Smooth muscle cell (in vitro differentiated cells): ENCODE measurements at regions not wholly inside any gene's neighbourhood (a gene's known extent, or its start where the extent isn't known, plus 50 kb on each side); places are given as distances from the start of the nearest gene placed in this dataset.

Source experiments
- DNase-seq: peaks from one replicate; lab custom pipeline; 2025; ENCODE audit not compliant: unreplicated experiment; lab: John Stamatoyannopoulos, UW
- H2AFZ ChIP-seq: fragments of 200-600 bp; sonication (generic); 2 replicates; pipeline ENCODE4 v1.6.0; 2016; ENCODE audit warnings: antibody characterized with exemption, low read depth, mild to moderate bottlenecking
- H3F3A ChIP-seq: fragments of 200-600 bp; sonication (generic); 2 replicates; pipeline ENCODE4 v1.6.0; 2017; ENCODE audit warnings: antibody characterized with exemption, low read depth
- H3K27ac ChIP-seq: fragments of 200-600 bp; sonication (generic); 2 replicates; pipeline ENCODE4 v1.5.1; 2016; ENCODE audit warnings: low read depth, mild to moderate bottlenecking
- H3K27me3 ChIP-seq: fragments of 200-600 bp; sonication (generic); 2 replicates; pipeline ENCODE4 v1.6.1; 2016; ENCODE audit warnings: low read depth, mild to moderate bottlenecking
- H3K36me3 ChIP-seq: fragments of 200-600 bp; sonication (generic); 2 replicates; pipeline ENCODE4 v1.5.1; 2016; ENCODE audit warnings: low read depth
- H3K4me1 ChIP-seq: fragments of 200-600 bp; sonication (generic); 2 replicates; pipeline ENCODE4 v1.5.1; 2016; ENCODE audit warnings: low read depth
- H3K4me2 ChIP-seq: fragments of 200-600 bp; sonication (generic); 2 replicates; pipeline ENCODE4 v1.6.0; 2016; ENCODE audit warnings: mild to moderate bottlenecking
- H3K4me3 ChIP-seq: fragments of 200-600 bp; sonication (generic); 2 replicates; pipeline ENCODE4 v1.5.1; 2016; ENCODE audit warnings: mild to moderate bottlenecking
- H3K79me2 ChIP-seq: fragments of 200-600 bp; sonication (generic); 2 replicates; pipeline ENCODE4 v1.6.0; 2016; ENCODE audit warnings: low read depth, mild to moderate bottlenecking
- H3K9ac ChIP-seq: fragments of 200-600 bp; sonication (generic); 2 replicates; pipeline ENCODE4 v1.6.0; 2016; ENCODE audit warnings: low read depth
- H3K9me3 ChIP-seq: fragments of 200-600 bp; sonication (generic); replicated peaks from 2 replicates; pipeline ENCODE4 v1.5.1; 2016; ENCODE audit warnings: low read depth
- H4K20me1 ChIP-seq: fragments of 200-600 bp; sonication (generic); 2 replicates; pipeline ENCODE4 v1.6.0; 2016; ENCODE audit warnings: low read depth
- WGBS: methylation state at CpG from one replicate; pipeline ENCODE4 v1.1.7; 2016; ENCODE audit warnings: low lambda C conversion rate; 5-methylcytosine and 5-hydroxymethylcytosine counted together
- TF ChIP-seq, protein P1 (sequence below): fragments of 200-600 bp; sonication (generic); IDR thresholded peaks from 2 replicates; pipeline ENCODE4 v1.5.1; 2017; ENCODE audit warnings: borderline replicate concordance, mild to moderate bottlenecking, antibody characterized with exemption; ENCODE audit not compliant: insufficient read depth, poor library complexity, severe bottlenecking

GRCh38 chr1:116825207-116825719 is 71.0 kb downstream of the CD2 start:
- peaks cover 2% of the 10 kb centered on the region for H3F3A ChIP-seq
- peaks cover 7% of the 10 kb centered on the region for H3K4me1 ChIP-seq
- H3K4me3 ChIP-seq: no peak overlapping the region
- no peaks in the 10 kb centered on the region for H3K79me2 ChIP-seq
- H3K27ac ChIP-seq: peak overlapping the region; percentile 65
- TF ChIP-seq, protein P1, sequence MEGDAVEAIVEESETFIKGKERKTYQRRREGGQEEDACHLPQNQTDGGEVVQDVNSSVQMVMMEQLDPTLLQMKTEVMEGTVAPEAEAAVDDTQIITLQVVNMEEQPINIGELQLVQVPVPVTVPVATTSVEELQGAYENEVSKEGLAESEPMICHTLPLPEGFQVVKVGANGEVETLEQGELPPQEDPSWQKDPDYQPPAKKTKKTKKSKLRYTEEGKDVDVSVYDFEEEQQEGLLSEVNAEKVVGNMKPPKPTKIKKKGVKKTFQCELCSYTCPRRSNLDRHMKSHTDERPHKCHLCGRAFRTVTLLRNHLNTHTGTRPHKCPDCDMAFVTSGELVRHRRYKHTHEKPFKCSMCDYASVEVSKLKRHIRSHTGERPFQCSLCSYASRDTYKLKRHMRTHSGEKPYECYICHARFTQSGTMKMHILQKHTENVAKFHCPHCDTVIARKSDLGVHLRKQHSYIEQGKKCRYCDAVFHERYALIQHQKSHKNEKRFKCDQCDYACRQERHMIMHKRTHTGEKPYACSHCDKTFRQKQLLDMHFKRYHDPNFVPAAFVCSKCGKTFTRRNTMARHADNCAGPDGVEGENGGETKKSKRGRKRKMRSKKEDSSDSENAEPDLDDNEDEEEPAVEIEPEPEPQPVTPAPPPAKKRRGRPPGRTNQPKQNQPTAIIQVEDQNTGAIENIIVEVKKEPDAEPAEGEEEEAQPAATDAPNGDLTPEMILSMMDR: no peak
- H3K4me2 ChIP-seq: peak overlapping the region; percentile 75
- no peaks in the 10 kb centered on the region for H3K9me3 ChIP-seq
- no peaks in the 10 kb centered on the region for H4K20me1 ChIP-seq
- H3K9ac ChIP-seq: peak overlapping the region; percentile 49
- H2AFZ ChIP-seq: peak overlapping the region; percentile 76
- H3K27me3 ChIP-seq: no peaks in the 10 kb centered on the region
- H3K36me3 ChIP-seq: no peaks in the 10 kb centered on the region
- no peak for DNase-seq
- WGBS: 35% methylated on average over 5 of the region's 5 CpGs

DNA sequence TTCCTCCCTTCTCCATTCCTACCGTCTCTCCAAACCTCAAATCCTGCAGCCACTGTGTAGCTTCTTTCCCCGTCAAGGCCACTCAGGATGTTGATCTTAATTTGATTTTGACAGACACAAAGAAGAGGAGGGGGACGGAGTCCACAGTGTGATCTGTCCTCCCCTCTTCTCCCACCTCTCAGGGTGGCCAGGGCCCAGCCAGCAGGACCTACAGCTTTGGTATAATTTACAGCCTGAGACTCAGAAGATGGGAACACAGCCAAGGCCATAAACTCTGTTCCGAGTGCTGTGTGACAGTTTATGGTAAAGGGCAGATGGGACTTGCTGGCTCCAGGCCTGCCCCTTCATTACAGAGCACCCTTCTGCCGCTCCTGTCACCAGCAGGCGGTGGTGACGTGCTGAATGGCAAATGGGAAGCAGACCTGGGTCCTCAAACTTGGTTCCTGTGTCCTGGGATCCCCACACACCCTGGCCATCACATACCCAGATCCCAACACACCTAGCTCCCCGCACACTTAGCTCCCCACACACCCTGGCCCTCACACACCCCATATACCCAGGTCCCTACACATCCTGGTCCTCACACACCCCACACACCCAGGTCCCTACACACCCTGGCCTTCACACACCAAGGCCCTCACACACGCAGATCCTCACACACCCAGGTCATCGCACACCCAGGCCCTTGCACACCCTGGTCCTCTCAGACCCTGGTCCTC is 71.6 kb downstream of the CD2 start:
- Histone ChIP-seq H3K4me3 (no peak overlapping the region), H3K36me3 (no peaks in the 10 kb centered on the region), H3K27ac (peak overlapping the region; percentile 65), H3K27me3 (no peaks in the 10 kb centered on the region), H4K20me1 (no peaks in the 10 kb centered on the region), H3K9me3 (no peaks in the 10 kb centered on the region), H3F3A (peaks cover 2% of the 10 kb centered on the region), H3K9ac (peak overlapping the region; percentile 49), H2AFZ (peak overlapping the region; percentile 76), H3K79me2 (no peaks in the 10 kb centered on the region), H3K4me2 (peak overlapping the region; percentile 75), H3K4me1 (peaks cover 7% of the 10 kb centered on the region)
- WGBS: 45% methylated on average over 10 of the region's 10 CpGs
- no peak for DNase-seq
- TF ChIP-seq, protein P1: no peak

DNA sequence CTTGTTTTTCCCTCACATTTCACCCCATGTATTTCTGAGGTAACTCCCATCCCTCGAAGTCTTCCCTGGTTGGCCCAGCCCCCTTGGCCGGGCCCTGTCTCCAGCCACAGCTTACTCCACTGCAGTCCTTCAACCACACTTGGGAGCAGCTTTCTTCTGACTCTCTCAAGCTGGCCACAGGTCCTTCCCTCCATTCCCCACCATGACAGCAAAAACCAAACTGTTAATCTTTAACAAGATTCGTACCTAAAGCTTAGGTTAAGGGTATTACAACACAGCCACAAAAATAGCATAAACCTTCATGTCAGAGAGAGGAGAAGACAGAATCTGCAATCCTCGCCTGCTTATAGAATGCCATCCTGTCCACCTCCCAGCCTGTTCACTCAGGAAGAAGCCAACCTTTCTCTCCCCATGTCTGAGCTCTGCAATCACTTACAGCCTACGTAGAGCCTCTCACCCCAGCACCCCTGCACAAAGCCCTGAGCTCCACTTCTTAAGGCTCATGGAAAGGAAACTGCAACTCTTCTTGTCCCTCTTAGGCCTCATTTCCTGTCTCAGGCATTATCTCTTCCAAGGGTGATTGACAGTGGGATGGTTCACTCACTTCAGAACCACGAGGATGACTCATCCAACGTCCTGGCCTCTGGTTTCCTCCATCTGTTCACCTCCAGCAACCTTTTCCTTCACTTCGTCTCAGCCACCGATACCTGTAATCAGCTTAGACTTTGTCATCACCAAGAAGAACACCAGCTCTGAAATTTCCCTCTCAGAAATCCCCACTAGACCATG is 72.8 kb downstream of the CD2 start:
- no peak for DNase-seq
- peak overlapping the region; percentile 38 for H3K4me2 ChIP-seq
- H3F3A ChIP-seq: peaks cover 2% of the 10 kb centered on the region
- no peaks in the 10 kb centered on the region for H3K79me2 ChIP-seq
- no peak overlapping the region for H3K4me3 ChIP-seq
- peak overlapping the region; percentile 91 for H2AFZ ChIP-seq
- no peaks in the 10 kb centered on the region for H3K9me3 ChIP-seq
- peaks cover 7% of the 10 kb centered on the region for H3K4me1 ChIP-seq
- no peaks in the 10 kb centered on the region for H3K36me3 ChIP-seq
- H3K27me3 ChIP-seq: no peaks in the 10 kb centered on the region
- H4K20me1 ChIP-seq: no peaks in the 10 kb centered on the region
- WGBS: 44% methylated on average over 9 of the region's 9 CpGs
- TF ChIP-seq, protein P1: no peak
- no peak overlapping the region for H3K9ac ChIP-seq
- peak overlapping the region; percentile 46 for H3K27ac ChIP-seq
